HepG2 (cell line): ENCODE measurements at regions not wholly inside any gene's neighbourhood (a gene's known extent, or its start where the extent isn't known, plus 50 kb on each side); places are given as distances from the start of the nearest gene placed in this dataset.

Source experiments
- ATAC-seq: fragments of 200-7000 bp; cut with Tn5 transposase; 3 replicates; pipeline ENCODE4 v1.9.1; 2020; ENCODE audit warnings: mild to moderate bottlenecking, moderate library complexity
- BruUV-seq: library from RNA; stranded (reverse); fragments of 400-500 nt; replicated peaks from 2 replicates; lab custom pipeline; 2021; lab: Mats Ljungman, UMichigan
- CTCF ChIA-PET: fragments of 300-600 bp; formaldehyde crosslinking; extraction: SDS; loops from one replicate; lab custom pipeline; 2021; ENCODE audit warnings: low total read pairs, inconsistent platforms, low intra/inter-chr PET ratio; lab: Yijun Ruan, JAX
- POLR2A ChIA-PET: fragments of 350-600 bp; sonication (Branson Sonifier 250); formaldehyde crosslinking; loops from one replicate; lab custom pipeline; 2020; ENCODE audit warnings: antibody characterized with exemption, inconsistent platforms; lab: Yijun Ruan, JAX
- DNase-seq: peaks from one replicate; pipeline ENCODE4 v3.0.0-alpha.2; 2015; ENCODE audit warnings: low spot score
- FAIRE-seq: peaks from 3 replicates; lab custom pipeline; 2011; peaks lifted over from hg19 to GRCh38; lab: Jason Lieb, UNC
- H2AFZ ChIP-seq: one replicate; pipeline ENCODE4 v1.6.1; 2011; ENCODE audit warnings: low read length, inconsistent platforms
- H3K27ac ChIP-seq: fragments of 300-600 bp; 3 replicates; pipeline ENCODE4 v1.8.0; 2011; ENCODE audit warnings: mixed run types, mild to moderate bottlenecking, mixed read lengths, low read length, inconsistent platforms; ENCODE audit not compliant: insufficient read depth; ENCODE audit errors: extremely low read length
- H3K27me3 ChIP-seq, 2 experiments: fragments of 200-600 bp in 1 of 2; 2 replicates in 1 of 2; 3 replicates in 1 of 2; pipeline versions ENCODE4 v1.6.0 to v1.8.0; 2011; ENCODE audit warnings: low read length in 2 of 2, mild to moderate bottlenecking in 2 of 2, moderate library complexity in 2 of 2, inconsistent platforms in 1 of 2; ENCODE audit not compliant: insufficient read depth in 2 of 2, control insufficient read depth in 1 of 2
- H3K36me3 ChIP-seq, 2 experiments: fragments of 200-600 bp in 1 of 2; replicated peaks in 1 of 2; 2 replicates in 1 of 2; 3 replicates in 1 of 2; pipeline versions ENCODE4 v1.5.1 to v1.8.0; 2011; ENCODE audit warnings: low read length in 2 of 2, inconsistent platforms in 1 of 2; ENCODE audit not compliant: insufficient read depth in 2 of 2, control insufficient read depth in 1 of 2
- H3K4me1 ChIP-seq: 2 replicates; pipeline ENCODE4 v1.5.1; 2012; ENCODE audit warnings: low read length, inconsistent platforms; ENCODE audit not compliant: insufficient read depth
- H3K4me2 ChIP-seq: 2 replicates; pipeline ENCODE4 v1.6.0; 2011; ENCODE audit warnings: low read depth, low read length, inconsistent platforms
- H3K4me3 ChIP-seq, 3 experiments: fragments of 200-600 bp in 1 of 3; sonication (generic), shearing (Covaris generic) in 1 of 3; replicated peaks in 1 of 3; 2 replicates each; pipeline ENCODE4 v1.5.1; 2011 to 2016; ENCODE audit warnings: low read length in 3 of 3, inconsistent platforms in 2 of 3, low read depth in 2 of 3, mild to moderate bottlenecking in 2 of 3, control low read depth in 1 of 3, mixed read lengths in 1 of 3; ENCODE audit not compliant: insufficient read depth in 1 of 3
- H3K79me2 ChIP-seq: one replicate; pipeline ENCODE4 v1.6.1; 2011; ENCODE audit warnings: low read length, inconsistent platforms; ENCODE audit not compliant: insufficient read depth
- H3K9ac ChIP-seq: 2 replicates; pipeline ENCODE4 v1.6.0; 2011; ENCODE audit warnings: mild to moderate bottlenecking, low read depth, low read length, inconsistent platforms; ENCODE audit not compliant: insufficient read depth
- H3K9me3 ChIP-seq: 2 replicates; pipeline ENCODE4 v1.5.1; 2012; ENCODE audit warnings: mild to moderate bottlenecking, low read length
- H4K20me1 ChIP-seq: 2 replicates; pipeline ENCODE4 v1.6.0; 2011; ENCODE audit warnings: inconsistent platforms, mild to moderate bottlenecking, low read length, moderate library complexity; ENCODE audit not compliant: insufficient read depth
- CEBPB ChIP-seq: IDR thresholded peaks from 2 replicates; pipeline ENCODE4 v1.6.1; 2011; ENCODE audit warnings: low read depth, low read length, improper control_type of control experiment, borderline replicate concordance
- IRF9 ChIP-seq: sonication (generic); formaldehyde crosslinking; IDR thresholded peaks from 2 replicates; pipeline ENCODE4 v1.8.0; 2022; ENCODE audit warnings: missing genetic modification reagents, mild to moderate bottlenecking, borderline replicate concordance
- MATR3 ChIP-seq: sonication (generic); formaldehyde crosslinking; IDR thresholded peaks from 2 replicates; pipeline ENCODE4 v1.4.0; 2020; ENCODE audit warnings: missing genetic modification reagents
- NFRKB ChIP-seq: fragments of 450-650 bp; IDR thresholded peaks from 2 replicates; pipeline ENCODE4 v1.6.1; 2017
- NPAS2 ChIP-seq: sonication (generic); formaldehyde crosslinking; IDR thresholded peaks from 2 replicates; pipeline ENCODE4 v1.8.0; 2022; ENCODE audit warnings: mild to moderate bottlenecking, missing genetic modification reagents, borderline replicate concordance
- WGBS: methylation state at CpG from one replicate; pipeline ENCODE4 v1.1.6; 2017; ENCODE audit warnings: low lambda C conversion rate; 5-methylcytosine and 5-hydroxymethylcytosine counted together
- in situ Hi-C: cut with HindIII; loops from 2 replicates; pipeline ENCODE4 v1.10.0; 2017; ENCODE audit warnings: low pct_unique_long_range_greater_than_20kb; ENCODE audit not compliant: extremely low pct_ligation_motif_present
- intact Hi-C: fragments of 100-400 bp; cut with micrococcal nuclease; formaldehyde crosslinking; loops from one replicate; pipeline ENCODE4 v1.10.0; 2022; ENCODE audit not compliant: unreplicated experiment
- TF ChIP-seq, protein P1 (sequence below): IDR thresholded peaks from 2 replicates; pipeline ENCODE4 v1.6.1; 2012; ENCODE audit warnings: low read length, improper control_type of control experiment

- no TSS peak for BruUV-seq
- H3K27ac ChIP-seq: no peak overlapping the region
- no peak for DNase-seq
- H3K4me3 ChIP-seq: no peak overlapping the region
- no peak overlapping the region for H3K9ac ChIP-seq
- no peaks in the 10 kb centered on the region for H3K27me3 ChIP-seq
- no peaks in the 10 kb centered on the region for H3K36me3 ChIP-seq
- no peaks in the 10 kb centered on the region for H3K9me3 ChIP-seq
- POLR2A ChIA-PET: no interaction called here
- H3K4me1 ChIP-seq: no peaks in the 10 kb centered on the region
- no peak overlapping the region for H3K4me2 ChIP-seq
- in situ Hi-C loops: no loop called here
- ATAC-seq: no peak
- no peak for FAIRE-seq
- H2AFZ ChIP-seq: no peak overlapping the region
- TF ChIP-seq NFRKB (no peak), IRF9 (CRISPR knock-in tag) (no peak)
- no peaks in the 10 kb centered on the region for H4K20me1 ChIP-seq
- intact Hi-C loops: no loop called here
- no peaks in the 10 kb centered on the region for H3K79me2 ChIP-seq
- CTCF ChIA-PET: no interaction called here
Observed at GRCh38 chr4:100635899-100636298, 118.1 kb upstream of the EMCN start.

GRCh38 chr4:100633269-100633668, 115.4 kb upstream of the EMCN start:
- H3K27ac ChIP-seq: no peak overlapping the region
- CTCF ChIA-PET: no interaction called here
- H3K27me3 ChIP-seq: no peaks in the 10 kb centered on the region
- H3K4me2 ChIP-seq: no peak overlapping the region
- TF ChIP-seq CEBPB: peak; percentile 64; the same call in 1 of the 2 replicates
- no peak for TF ChIP-seq MATR3
- TF ChIP-seq, protein P1, sequence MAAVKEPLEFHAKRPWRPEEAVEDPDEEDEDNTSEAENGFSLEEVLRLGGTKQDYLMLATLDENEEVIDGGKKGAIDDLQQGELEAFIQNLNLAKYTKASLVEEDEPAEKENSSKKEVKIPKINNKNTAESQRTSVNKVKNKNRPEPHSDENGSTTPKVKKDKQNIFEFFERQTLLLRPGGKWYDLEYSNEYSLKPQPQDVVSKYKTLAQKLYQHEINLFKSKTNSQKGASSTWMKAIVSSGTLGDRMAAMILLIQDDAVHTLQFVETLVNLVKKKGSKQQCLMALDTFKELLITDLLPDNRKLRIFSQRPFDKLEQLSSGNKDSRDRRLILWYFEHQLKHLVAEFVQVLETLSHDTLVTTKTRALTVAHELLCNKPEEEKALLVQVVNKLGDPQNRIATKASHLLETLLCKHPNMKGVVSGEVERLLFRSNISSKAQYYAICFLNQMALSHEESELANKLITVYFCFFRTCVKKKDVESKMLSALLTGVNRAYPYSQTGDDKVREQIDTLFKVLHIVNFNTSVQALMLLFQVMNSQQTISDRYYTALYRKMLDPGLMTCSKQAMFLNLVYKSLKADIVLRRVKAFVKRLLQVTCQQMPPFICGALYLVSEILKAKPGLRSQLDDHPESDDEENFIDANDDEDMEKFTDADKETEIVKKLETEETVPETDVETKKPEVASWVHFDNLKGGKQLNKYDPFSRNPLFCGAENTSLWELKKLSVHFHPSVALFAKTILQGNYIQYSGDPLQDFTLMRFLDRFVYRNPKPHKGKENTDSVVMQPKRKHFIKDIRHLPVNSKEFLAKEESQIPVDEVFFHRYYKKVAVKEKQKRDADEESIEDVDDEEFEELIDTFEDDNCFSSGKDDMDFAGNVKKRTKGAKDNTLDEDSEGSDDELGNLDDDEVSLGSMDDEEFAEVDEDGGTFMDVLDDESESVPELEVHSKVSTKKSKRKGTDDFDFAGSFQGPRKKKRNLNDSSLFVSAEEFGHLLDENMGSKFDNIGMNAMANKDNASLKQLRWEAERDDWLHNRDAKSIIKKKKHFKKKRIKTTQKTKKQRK: no peak
- no peak for TF ChIP-seq NPAS2
- DNase-seq (no peak), ATAC-seq (no peak), FAIRE-seq (no peak)
- no peaks in the 10 kb centered on the region for H3K4me1 ChIP-seq
- no TSS peak for BruUV-seq
- H3K4me3 ChIP-seq: no peak overlapping the region
- H2AFZ ChIP-seq: no peak overlapping the region
- no peak overlapping the region for H3K9ac ChIP-seq
- in situ Hi-C loops: no loop called here
- H4K20me1 ChIP-seq: no peaks in the 10 kb centered on the region
- no peaks in the 10 kb centered on the region for H3K79me2 ChIP-seq
- intact Hi-C loops: no loop called here
- no peaks in the 10 kb centered on the region for H3K9me3 ChIP-seq
- POLR2A ChIA-PET: no interaction called here
- 45% methylated on average over 2 of the region's 2 CpGs for WGBS
- H3K36me3 ChIP-seq: no peaks in the 10 kb centered on the region
